ENCODE measurements at regions not wholly inside any gene's neighbourhood (a gene's known extent, or its start where the extent isn't known, plus 50 kb on each side); places are given as distances from the start of the nearest gene placed in this dataset.

GRCh38 chr4:62871078-62871477 is 1538.2 kb downstream of the TECRL start:
- Histone ChIP-seq H4K20me1 (ENCODE audit: insufficient read depth) (no peaks in the 10 kb centered on the region), H2AFZ (ENCODE audit: low read depth) (no peak overlapping the region), H3K27ac (ENCODE audit: low read depth in 2 of 2, low read length in 1 of 2) (no peak overlapping the region), H3K9me2 (no peaks in the 10 kb centered on the region), H3K4me1 (ENCODE audit: control insufficient read depth in 1 of 2, insufficient read depth in 2 of 2, low read depth in 1 of 2, low read length in 1 of 2) (no peaks in the 10 kb centered on the region), H3K9me3 (no peaks in the 10 kb centered on the region), H3K79me2 (ENCODE audit: insufficient read depth) (no peaks in the 10 kb centered on the region), H3K36me3 (replicated peaks in 1 of 2; ENCODE audit: control insufficient read depth in 1 of 2, insufficient read depth in 2 of 2, low read length in 1 of 2) (no peaks in the 10 kb centered on the region), H3K4me2 (no peak overlapping the region), H3K9ac (no peak overlapping the region), H3K4me3 (ENCODE audit: low read depth in 2 of 2, low read length in 1 of 2) (no peak overlapping the region), H3K27me3 (ENCODE audit: insufficient read depth) (no peaks in the 10 kb centered on the region), H3F3A (replicated peaks; ENCODE audit: insufficient read depth) (no peaks in the 10 kb centered on the region)
- 35% methylated on average over 1 of the region's 1 CpG for WGBS (ENCODE audit: low lambda C conversion rate)
- ChIA-PET CTCF (interaction anchor here (0.7 kb wide), 1 partner anchor 35 kb away, joined by 3 read pairs; no protein-coding TSS in a partner anchor), POLR2A (no interaction called here)
- TF ChIP-seq USF2 (IDR thresholded peaks at IDR 0.05; ENCODE audit: borderline replicate concordance, low read depth, low read length) (no peak), EP300 (IDR thresholded peaks at IDR 0.05; ENCODE audit: borderline replicate concordance in 1 of 2, low read depth in 1 of 2, low read length in 1 of 2) (no peak)
- DNase-seq = no peak

GRCh38 chr4:62870451-62870850 is 1538.8 kb downstream of the TECRL start:
- Histone ChIP-seq H3K27me3 (ENCODE audit: insufficient read depth) (no peaks in the 10 kb centered on the region), H3K4me1 (ENCODE audit: control insufficient read depth in 1 of 2, insufficient read depth in 2 of 2, low read depth in 1 of 2, low read length in 1 of 2) (no peaks in the 10 kb centered on the region), H4K20me1 (ENCODE audit: insufficient read depth) (no peaks in the 10 kb centered on the region), H3F3A (replicated peaks; ENCODE audit: insufficient read depth) (no peaks in the 10 kb centered on the region), H3K36me3 (replicated peaks in 1 of 2; ENCODE audit: control insufficient read depth in 1 of 2, insufficient read depth in 2 of 2, low read length in 1 of 2) (no peaks in the 10 kb centered on the region), H2AFZ (ENCODE audit: low read depth) (no peak overlapping the region), H3K9ac (no peak overlapping the region), H3K27ac (ENCODE audit: low read depth in 2 of 2, low read length in 1 of 2) (no peak overlapping the region), H3K4me3 (ENCODE audit: low read depth in 2 of 2, low read length in 1 of 2) (no peak overlapping the region), H3K79me2 (ENCODE audit: insufficient read depth) (no peaks in the 10 kb centered on the region), H3K9me3 (no peaks in the 10 kb centered on the region), H3K4me2 (no peak overlapping the region), H3K9me2 (no peaks in the 10 kb centered on the region)
- POLR2A ChIA-PET = no interaction called here
- no peak for DNase-seq
- TF ChIP-seq FOSL2 (IDR thresholded peaks at IDR 0.05; ENCODE audit: borderline replicate concordance, low read depth) (no peak), TCF12 (IDR thresholded peaks at IDR 0.05) (no peak), TAF1 (IDR thresholded peaks at IDR 0.05; ENCODE audit: borderline replicate concordance, low read depth, low read length) (no peak), REST (IDR thresholded peaks at IDR 0.05; ENCODE audit: low read depth, low read length) (no peak), POLR2AphosphoS5 (IDR thresholded peaks at IDR 0.05; ENCODE audit: low read depth, low read length) (no peak), SMC3 (IDR thresholded peaks at IDR 0.05; ENCODE audit: low read depth, low read length) (no peak), RFX5 (IDR thresholded peaks at IDR 0.05; ENCODE audit: low read length) (no peak), MEF2A (IDR thresholded peaks at IDR 0.05; ENCODE audit: borderline replicate concordance, low read depth) (no peak), GATA2 (CRISPR knock-in tag; IDR thresholded peaks at IDR 0.05) (no peak), CHD2 (IDR thresholded peaks at IDR 0.05; ENCODE audit: low read length, partially characterized antibody) (no peak), RAD21 (IDR thresholded peaks at IDR 0.05; ENCODE audit: low read length) (no peak), TEAD4 (IDR thresholded peaks at IDR 0.05; ENCODE audit: borderline replicate concordance, insufficient read depth) (no peak), RCOR1 (IDR thresholded peaks at IDR 0.05; ENCODE audit: low read length) (no peak)
- WGBS (ENCODE audit: low lambda C conversion rate) = 41% methylated on average over 3 of the region's 3 CpGs
- CTCF ChIA-PET = interaction anchor here (0.7 kb wide), 2 partner anchors 35 to 1693 kb away, joined by 3 to 4 read pairs; no protein-coding TSS in a partner anchor
